ENCODE measurements at regions not wholly inside any gene's neighbourhood (a gene's known extent, or its start where the extent isn't known, plus 50 kb on each side); places are given as distances from the start of the nearest gene placed in this dataset.

DNA sequence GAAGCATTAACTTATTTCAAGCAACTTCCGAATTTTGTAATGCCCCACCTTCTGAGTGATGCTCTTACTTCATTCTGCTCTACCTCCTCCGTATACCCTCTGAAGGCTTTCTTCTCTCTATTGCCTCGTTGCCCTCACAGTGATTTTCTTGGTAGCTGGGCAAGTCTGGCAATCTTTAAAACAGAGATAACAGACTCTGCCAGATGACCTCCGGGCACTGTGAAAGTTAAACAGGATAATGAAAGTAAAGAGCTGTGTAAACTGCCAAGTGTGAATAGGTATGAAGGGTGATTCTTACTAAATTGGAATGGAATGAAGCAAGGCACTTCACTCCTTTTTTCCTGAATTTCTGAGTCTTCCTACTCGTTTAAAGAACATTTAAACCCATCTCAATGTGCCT is 207.3 kb upstream of the GYPC start:
- WGBS, 2 donors = 45% methylated on average over 5 of the region's 5 CpGs
- Histone ChIP-seq H3K36me3 (no peaks in the 10 kb centered on the region), H3K27me3 (no peaks in the 10 kb centered on the region), H3K4me3 (replicated peaks in 1 of 3) (no peak overlapping the region), H3K4me1 (no peaks in the 10 kb centered on the region), H3K27ac (no peak overlapping the region), H3K9me3 (no peaks in the 10 kb centered on the region)
- DNase-seq = no peak
- TF ChIP-seq, protein P1, sequence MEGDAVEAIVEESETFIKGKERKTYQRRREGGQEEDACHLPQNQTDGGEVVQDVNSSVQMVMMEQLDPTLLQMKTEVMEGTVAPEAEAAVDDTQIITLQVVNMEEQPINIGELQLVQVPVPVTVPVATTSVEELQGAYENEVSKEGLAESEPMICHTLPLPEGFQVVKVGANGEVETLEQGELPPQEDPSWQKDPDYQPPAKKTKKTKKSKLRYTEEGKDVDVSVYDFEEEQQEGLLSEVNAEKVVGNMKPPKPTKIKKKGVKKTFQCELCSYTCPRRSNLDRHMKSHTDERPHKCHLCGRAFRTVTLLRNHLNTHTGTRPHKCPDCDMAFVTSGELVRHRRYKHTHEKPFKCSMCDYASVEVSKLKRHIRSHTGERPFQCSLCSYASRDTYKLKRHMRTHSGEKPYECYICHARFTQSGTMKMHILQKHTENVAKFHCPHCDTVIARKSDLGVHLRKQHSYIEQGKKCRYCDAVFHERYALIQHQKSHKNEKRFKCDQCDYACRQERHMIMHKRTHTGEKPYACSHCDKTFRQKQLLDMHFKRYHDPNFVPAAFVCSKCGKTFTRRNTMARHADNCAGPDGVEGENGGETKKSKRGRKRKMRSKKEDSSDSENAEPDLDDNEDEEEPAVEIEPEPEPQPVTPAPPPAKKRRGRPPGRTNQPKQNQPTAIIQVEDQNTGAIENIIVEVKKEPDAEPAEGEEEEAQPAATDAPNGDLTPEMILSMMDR (IDR thresholded peaks at IDR 0.05) = no peak
- TF ChIP-seq POLR2A (IDR thresholded peaks at IDR 0.05) = no peak
- intact Hi-C loops (cut with DNase I) = no loop called here

DNA sequence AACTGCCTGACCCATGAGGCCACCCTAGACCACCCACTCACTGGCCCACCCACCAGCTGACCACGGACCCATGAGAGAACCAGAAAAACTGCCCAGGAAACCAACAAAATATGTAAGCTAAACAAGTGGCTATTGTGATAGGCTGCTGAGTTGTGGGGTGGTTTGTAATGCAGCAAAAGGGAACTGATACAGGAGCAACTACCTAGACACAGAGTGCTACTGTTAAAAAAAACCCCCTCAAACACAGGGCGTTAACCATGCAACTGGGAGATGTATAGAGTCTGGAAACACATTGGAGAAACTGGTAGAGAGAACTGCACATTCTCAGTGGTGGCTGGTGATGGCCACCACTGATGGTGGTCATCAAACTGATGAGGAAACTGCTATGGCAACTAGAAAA is 206.3 kb upstream of the GYPC start:
- H3K4me3 ChIP-seq (replicated peaks in 1 of 3) = no peak overlapping the region
- H3K36me3 ChIP-seq = no peaks in the 10 kb centered on the region
- no peaks in the 10 kb centered on the region for H3K27me3 ChIP-seq
- H3K27ac ChIP-seq = no peak overlapping the region
- H3K9me3 ChIP-seq = no peaks in the 10 kb centered on the region
- DNase-seq = no peak
- 74 to 78% methylated on average over 2 of the region's 2 CpGs for WGBS, 2 donors
- intact Hi-C loops (cut with DNase I) = no loop called here
- no peaks in the 10 kb centered on the region for H3K4me1 ChIP-seq
- TF ChIP-seq, protein P1 (IDR thresholded peaks at IDR 0.05) = no peak
- no peak for TF ChIP-seq POLR2A (IDR thresholded peaks at IDR 0.05)

DNA sequence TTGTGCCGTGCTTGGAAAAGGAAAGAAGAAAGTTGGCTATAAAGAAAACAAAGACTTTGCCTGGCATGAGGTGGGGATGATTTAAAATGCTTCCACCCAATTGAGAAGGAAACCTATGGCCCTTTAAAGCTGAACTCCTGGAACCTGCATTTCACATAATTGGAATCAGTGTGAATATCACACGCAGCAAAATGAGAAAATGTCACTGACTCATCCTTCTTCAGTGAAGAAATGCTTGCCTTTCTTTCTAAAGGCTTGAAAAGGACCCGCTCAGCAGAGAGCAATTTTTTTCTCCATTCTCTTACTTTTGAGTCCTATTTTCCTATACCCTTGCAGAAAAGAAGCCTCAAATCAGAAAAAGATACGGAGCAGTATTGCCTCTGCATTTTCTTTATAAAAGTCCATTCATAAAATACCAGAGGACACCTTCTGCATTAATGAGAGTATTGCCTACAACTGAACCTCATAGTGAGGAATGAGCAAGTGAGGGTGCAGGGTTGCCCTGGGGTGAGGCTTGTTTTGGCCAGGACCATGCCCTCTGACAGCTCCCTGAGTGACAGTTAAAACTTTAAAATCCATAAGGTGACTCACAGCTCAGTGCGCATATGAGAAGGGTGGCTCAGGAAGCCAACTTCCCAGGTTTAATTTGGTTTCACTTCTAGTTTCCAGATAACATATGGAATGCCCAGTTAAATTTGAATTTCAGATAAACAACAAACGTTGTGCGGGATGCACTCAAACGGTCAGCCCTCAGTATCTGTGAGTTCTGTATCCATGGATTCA is 191.9 kb upstream of the GYPC start:
- no peaks in the 10 kb centered on the region for H3K9me3 ChIP-seq
- no peak for DNase-seq
- intact Hi-C loops (cut with DNase I) = no loop called here
- no peaks in the 10 kb centered on the region for H3K27me3 ChIP-seq
- H3K4me3 ChIP-seq (replicated peaks in 1 of 3) = no peak overlapping the region
- TF ChIP-seq, protein P1 (IDR thresholded peaks at IDR 0.05) = no peak
- TF ChIP-seq POLR2A (IDR thresholded peaks at IDR 0.05) = no peak
- 84% methylated on average over 8 of the region's 8 CpGs for WGBS, 2 donors
- H3K36me3 ChIP-seq = no peaks in the 10 kb centered on the region
- no peak overlapping the region for H3K27ac ChIP-seq
- H3K4me1 ChIP-seq = no peaks in the 10 kb centered on the region

DNA sequence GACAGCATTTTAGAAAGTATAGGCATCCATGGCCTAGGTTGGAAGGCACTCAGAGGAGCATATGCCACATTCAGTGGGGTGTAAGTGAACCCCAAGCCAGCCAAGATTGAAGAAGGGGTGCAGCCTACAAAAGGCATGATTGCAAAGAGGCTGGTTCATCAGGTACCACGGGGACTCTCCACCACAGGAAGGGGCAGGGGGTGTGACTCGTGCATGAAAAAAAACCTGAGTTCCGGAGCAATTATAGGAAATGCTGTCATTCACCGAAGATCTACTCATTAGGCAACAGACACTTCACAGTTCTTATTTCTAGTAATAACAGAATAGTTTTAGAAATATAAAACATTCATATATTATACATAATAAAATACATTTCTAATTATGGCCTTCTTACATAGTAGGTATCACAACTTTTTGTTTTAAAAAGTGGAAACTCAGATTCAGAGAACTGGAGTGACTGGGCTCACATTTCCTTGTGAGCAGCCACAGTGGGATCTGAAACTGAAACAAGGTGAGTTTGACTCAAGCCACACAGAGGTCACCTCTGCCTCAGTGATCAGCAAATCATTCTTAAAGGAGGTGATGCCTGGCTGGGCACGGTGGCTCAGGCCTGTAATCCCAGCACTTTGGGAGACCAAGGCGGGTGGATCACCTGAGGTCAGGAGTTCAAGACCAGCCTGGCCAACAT is 188.4 kb upstream of the GYPC start:
- no peak for TF ChIP-seq POLR2A (IDR thresholded peaks at IDR 0.05)
- TF ChIP-seq, protein P1 (IDR thresholded peaks at IDR 0.05) = no peak
- Histone ChIP-seq H3K4me3 (replicated peaks in 1 of 3) (no peak overlapping the region), H3K4me1 (no peaks in the 10 kb centered on the region), H3K36me3 (no peaks in the 10 kb centered on the region), H3K9me3 (no peaks in the 10 kb centered on the region), H3K27ac (no peak overlapping the region), H3K27me3 (no peaks in the 10 kb centered on the region)
- intact Hi-C loops (cut with DNase I) = no loop called here
- whole genome bisulfite sequencing, 2 donors = 83 to 84% methylated on average over 6 of the region's 6 CpGs
- DNase-seq = no peak

DNA sequence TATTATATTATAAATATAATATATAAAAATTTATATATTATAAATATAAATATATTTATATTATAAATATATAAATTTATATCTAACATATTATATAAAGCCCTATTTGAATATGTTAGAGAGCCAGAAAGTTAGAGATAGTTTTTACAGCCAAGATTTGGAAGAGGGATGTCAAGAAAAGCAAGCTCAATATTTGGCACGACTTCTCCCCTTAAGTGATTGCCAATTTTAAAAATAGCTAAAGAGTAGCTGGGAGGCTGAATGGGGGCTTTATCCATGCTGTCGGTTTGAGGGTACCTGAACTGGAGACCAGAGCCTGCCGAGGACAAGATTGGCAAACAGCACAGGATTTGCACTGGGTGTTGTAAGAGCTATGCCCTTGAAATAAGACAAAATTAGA is 180.9 kb upstream of the GYPC start:
- intact Hi-C loops (cut with DNase I) = no loop called here
- H3K9me3 ChIP-seq = no peaks in the 10 kb centered on the region
- TF ChIP-seq POLR2A (IDR thresholded peaks at IDR 0.05) = no peak
- TF ChIP-seq, protein P1 (IDR thresholded peaks at IDR 0.05) = no peak
- no peak for DNase-seq
- no peak overlapping the region for H3K27ac ChIP-seq
- H3K36me3 ChIP-seq = no peaks in the 10 kb centered on the region
- 33 to 63% methylated on average over 3 of the region's 3 CpGs for WGBS, 2 donors
- no peaks in the 10 kb centered on the region for H3K27me3 ChIP-seq
- H3K4me3 ChIP-seq (replicated peaks in 1 of 3) = no peak overlapping the region
- no peaks in the 10 kb centered on the region for H3K4me1 ChIP-seq
